ENCODE measurements at regions not wholly inside any gene's neighbourhood (a gene's known extent, or its start where the extent isn't known, plus 50 kb on each side); places are given as distances from the start of the nearest gene placed in this dataset.

DNA sequence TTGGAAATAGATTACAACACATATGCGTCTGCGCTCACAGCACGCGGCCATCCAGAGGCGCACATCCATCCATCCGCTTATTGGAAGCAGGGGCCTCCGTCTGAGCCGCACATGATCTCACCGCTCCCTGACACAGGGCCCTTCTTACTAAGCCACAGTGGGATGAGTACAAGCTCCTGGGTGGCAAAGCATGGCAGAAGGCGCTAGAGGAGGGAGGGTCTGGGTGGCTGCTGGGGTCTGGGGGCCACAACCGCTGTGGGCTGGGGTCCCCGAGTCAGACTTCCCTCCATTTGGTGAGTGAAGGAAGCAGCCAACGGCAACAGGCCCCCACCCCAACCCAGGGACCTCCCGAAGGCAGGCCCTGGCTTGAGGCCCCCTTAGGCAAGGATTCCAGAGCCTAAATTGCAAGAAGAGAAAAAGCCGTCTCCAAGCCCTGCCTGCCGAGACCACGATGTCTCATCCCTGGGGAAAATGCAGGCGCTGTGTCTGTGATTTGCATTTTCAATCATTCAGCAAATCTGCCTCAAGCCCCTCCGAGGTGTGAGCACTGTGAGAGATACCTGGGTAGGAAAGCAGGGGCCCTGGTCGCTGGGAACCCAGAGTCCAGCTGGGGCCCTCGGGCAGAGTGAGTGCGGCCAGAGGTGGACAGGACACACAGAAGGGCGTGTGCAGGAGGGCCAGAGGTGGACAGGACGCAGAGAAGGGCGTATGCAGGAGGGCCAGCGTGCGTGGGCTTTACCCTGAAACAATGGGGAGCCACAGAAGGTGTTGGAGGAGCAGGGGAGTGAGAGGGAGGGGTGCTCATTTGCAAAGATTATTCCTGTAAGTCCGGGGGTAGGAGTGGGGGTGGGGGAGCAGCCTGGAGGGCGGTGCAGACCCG lies 135.7 kb downstream of the OLFM1 start:
- TF ChIP-seq, protein P1, sequence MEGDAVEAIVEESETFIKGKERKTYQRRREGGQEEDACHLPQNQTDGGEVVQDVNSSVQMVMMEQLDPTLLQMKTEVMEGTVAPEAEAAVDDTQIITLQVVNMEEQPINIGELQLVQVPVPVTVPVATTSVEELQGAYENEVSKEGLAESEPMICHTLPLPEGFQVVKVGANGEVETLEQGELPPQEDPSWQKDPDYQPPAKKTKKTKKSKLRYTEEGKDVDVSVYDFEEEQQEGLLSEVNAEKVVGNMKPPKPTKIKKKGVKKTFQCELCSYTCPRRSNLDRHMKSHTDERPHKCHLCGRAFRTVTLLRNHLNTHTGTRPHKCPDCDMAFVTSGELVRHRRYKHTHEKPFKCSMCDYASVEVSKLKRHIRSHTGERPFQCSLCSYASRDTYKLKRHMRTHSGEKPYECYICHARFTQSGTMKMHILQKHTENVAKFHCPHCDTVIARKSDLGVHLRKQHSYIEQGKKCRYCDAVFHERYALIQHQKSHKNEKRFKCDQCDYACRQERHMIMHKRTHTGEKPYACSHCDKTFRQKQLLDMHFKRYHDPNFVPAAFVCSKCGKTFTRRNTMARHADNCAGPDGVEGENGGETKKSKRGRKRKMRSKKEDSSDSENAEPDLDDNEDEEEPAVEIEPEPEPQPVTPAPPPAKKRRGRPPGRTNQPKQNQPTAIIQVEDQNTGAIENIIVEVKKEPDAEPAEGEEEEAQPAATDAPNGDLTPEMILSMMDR (IDR thresholded peaks at IDR 0.05; ENCODE audit: poor library complexity, severe bottlenecking), result no peak
- TF ChIP-seq EZH2 (IDR thresholded peaks at IDR 0.05; ENCODE audit: borderline replicate concordance, insufficient read depth, low read length, poor library complexity, severe bottlenecking) (no peak), EP300 (conservative IDR thresholded peaks at IDR 0.05; ENCODE audit: poor library complexity, severe bottlenecking) (no peak), MXI1 (conservative IDR thresholded peaks at IDR 0.05; ENCODE audit: poor library complexity, severe bottlenecking) (no peak), POLR2AphosphoS5 (IDR thresholded peaks at IDR 0.05) (no peak), RAD21 (conservative IDR thresholded peaks at IDR 0.05) (no peak)
- TF ChIP-seq, protein P2, sequence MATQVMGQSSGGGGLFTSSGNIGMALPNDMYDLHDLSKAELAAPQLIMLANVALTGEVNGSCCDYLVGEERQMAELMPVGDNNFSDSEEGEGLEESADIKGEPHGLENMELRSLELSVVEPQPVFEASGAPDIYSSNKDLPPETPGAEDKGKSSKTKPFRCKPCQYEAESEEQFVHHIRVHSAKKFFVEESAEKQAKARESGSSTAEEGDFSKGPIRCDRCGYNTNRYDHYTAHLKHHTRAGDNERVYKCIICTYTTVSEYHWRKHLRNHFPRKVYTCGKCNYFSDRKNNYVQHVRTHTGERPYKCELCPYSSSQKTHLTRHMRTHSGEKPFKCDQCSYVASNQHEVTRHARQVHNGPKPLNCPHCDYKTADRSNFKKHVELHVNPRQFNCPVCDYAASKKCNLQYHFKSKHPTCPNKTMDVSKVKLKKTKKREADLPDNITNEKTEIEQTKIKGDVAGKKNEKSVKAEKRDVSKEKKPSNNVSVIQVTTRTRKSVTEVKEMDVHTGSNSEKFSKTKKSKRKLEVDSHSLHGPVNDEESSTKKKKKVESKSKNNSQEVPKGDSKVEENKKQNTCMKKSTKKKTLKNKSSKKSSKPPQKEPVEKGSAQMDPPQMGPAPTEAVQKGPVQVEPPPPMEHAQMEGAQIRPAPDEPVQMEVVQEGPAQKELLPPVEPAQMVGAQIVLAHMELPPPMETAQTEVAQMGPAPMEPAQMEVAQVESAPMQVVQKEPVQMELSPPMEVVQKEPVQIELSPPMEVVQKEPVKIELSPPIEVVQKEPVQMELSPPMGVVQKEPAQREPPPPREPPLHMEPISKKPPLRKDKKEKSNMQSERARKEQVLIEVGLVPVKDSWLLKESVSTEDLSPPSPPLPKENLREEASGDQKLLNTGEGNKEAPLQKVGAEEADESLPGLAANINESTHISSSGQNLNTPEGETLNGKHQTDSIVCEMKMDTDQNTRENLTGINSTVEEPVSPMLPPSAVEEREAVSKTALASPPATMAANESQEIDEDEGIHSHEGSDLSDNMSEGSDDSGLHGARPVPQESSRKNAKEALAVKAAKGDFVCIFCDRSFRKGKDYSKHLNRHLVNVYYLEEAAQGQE (IDR thresholded peaks at IDR 0.05; ENCODE audit: borderline replicate concordance), result no peak
